ENCODE measurements at regions not wholly inside any gene's neighbourhood (a gene's known extent, or its start where the extent isn't known, plus 50 kb on each side); places are given as distances from the start of the nearest gene placed in this dataset.

DNA sequence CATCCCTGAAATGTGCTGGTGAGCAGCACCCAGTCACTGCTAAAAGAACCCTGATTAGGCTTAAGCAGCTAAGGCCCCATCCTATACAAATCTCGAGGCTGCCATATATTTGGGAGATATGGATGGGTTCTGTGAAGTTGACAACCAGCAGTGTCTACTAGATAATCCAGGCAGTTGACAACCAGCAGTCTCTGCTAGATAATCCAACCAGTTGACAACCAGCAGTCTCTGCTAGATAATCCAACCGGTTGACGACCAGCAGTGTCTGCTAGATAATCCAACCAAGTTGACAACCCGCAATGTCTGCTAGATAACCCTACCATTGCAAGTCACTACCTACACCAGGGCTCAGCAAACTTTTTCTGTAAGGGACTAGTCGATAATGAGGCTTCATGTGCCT, 58.3 kb upstream of the KDM7A start:
- H3K9ac ChIP-seq (ENCODE audit: low read length) = no peak overlapping the region
- BruUV-seq (replicated peaks) = no TSS peak
- no peaks in the 10 kb centered on the region for H3K27me3 ChIP-seq (ENCODE audit: low read length)
- no peaks in the 10 kb centered on the region for H3K9me3 ChIP-seq (ENCODE audit: low read length)
- H3K79me2 ChIP-seq (ENCODE audit: low read length) = no peaks in the 10 kb centered on the region
- no peak for DNase-seq
- ChIA-PET CTCF (no interaction called here), POLR2A (ENCODE audit: unreplicated experiment) (no interaction called here)
- H3K27ac ChIP-seq (ENCODE audit: low read length) = no peak overlapping the region
- no peaks in the 10 kb centered on the region for H3K36me3 ChIP-seq (ENCODE audit: low read depth, low read length)
- intact Hi-C loops (cut with micrococcal nuclease) = no loop called here
- no peak for ATAC-seq
- no peak overlapping the region for H3K4me2 ChIP-seq (ENCODE audit: low read length)
- TF ChIP-seq EZH2 (IDR thresholded peaks at IDR 0.05; ENCODE audit: low read length, unreplicated experiment) (no peak), EZH2phosphoT487 (IDR thresholded peaks at IDR 0.05; ENCODE audit: borderline replicate concordance, low read length) (no peak)
- TF ChIP-seq, protein P1, sequence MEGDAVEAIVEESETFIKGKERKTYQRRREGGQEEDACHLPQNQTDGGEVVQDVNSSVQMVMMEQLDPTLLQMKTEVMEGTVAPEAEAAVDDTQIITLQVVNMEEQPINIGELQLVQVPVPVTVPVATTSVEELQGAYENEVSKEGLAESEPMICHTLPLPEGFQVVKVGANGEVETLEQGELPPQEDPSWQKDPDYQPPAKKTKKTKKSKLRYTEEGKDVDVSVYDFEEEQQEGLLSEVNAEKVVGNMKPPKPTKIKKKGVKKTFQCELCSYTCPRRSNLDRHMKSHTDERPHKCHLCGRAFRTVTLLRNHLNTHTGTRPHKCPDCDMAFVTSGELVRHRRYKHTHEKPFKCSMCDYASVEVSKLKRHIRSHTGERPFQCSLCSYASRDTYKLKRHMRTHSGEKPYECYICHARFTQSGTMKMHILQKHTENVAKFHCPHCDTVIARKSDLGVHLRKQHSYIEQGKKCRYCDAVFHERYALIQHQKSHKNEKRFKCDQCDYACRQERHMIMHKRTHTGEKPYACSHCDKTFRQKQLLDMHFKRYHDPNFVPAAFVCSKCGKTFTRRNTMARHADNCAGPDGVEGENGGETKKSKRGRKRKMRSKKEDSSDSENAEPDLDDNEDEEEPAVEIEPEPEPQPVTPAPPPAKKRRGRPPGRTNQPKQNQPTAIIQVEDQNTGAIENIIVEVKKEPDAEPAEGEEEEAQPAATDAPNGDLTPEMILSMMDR (conservative IDR thresholded peaks at IDR 0.05; ENCODE audit: low read depth, low read length) = no peak
- no peaks in the 10 kb centered on the region for H3F3A ChIP-seq (ENCODE audit: low read length, unreplicated experiment)
- H3K9me2 ChIP-seq (replicated peaks; ENCODE audit: low read length) = no peaks in the 10 kb centered on the region
- H4K20me1 ChIP-seq (ENCODE audit: low read length) = no peaks in the 10 kb centered on the region
- no peak overlapping the region for H3K4me3 ChIP-seq (ENCODE audit: low read length)
- H3K4me1 ChIP-seq (ENCODE audit: insufficient read depth, low read length) = peaks cover 9% of the 10 kb centered on the region
- no peak overlapping the region for H2AFZ ChIP-seq (ENCODE audit: low read length)

DNA sequence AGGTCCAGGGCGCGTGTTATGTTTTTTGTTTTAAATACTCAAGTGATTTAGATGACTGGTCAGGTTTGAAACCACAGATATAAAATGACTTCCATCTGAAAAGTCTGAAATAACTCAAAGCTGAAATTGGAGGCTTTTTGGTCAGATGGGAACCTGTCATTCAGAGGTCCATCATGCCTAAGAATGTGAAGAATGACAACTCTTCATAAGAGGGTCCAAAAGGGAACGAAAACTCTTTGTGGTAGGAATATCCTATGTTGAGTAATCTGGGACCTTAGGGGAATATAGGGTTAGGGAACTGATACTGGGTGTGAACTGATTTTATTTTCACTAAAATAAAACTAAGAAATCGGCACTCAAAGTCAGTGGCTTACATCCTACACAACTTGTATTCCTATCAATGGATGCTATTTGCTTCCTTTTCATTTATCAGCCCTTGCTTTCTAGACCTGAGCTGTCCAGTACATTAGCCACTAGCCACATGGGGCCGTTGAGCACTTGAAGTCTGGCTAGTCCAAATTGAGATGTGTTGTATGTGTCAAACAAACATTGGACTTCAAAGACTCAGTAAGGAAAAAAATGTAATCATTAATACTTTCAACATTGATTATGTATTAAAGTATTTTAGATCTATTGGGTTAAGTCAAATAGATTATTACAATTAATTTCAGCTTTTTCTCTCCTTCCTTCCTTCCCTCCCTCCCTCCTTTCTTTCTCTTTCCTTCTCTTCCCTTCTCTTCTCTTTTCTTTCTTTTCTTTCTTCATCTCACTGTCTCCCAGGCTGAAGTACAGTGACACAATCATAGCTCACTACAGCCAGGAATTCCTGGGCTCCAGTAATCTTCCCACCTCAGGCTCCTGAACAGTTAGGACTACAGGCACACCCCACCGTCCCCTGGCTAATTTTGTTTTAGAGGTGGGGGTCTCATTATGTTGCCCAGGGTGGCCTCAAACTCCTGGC, 56.5 kb upstream of the KDM7A start:
- ChIA-PET CTCF (no interaction called here), POLR2A (ENCODE audit: unreplicated experiment) (no interaction called here)
- H3K9ac ChIP-seq (ENCODE audit: low read length) = no peak overlapping the region
- no peaks in the 10 kb centered on the region for H3K27me3 ChIP-seq (ENCODE audit: low read length)
- no peak overlapping the region for H3K4me3 ChIP-seq (ENCODE audit: low read length)
- BruUV-seq (replicated peaks) = no TSS peak
- DNase-seq (no peak), ATAC-seq (no peak)
- no peak overlapping the region for H2AFZ ChIP-seq (ENCODE audit: low read length)
- H3K4me2 ChIP-seq (ENCODE audit: low read length) = no peak overlapping the region
- H3K79me2 ChIP-seq (ENCODE audit: low read length) = no peaks in the 10 kb centered on the region
- no peaks in the 10 kb centered on the region for H3F3A ChIP-seq (ENCODE audit: low read length, unreplicated experiment)
- no peaks in the 10 kb centered on the region for H3K9me2 ChIP-seq (replicated peaks; ENCODE audit: low read length)
- no peaks in the 10 kb centered on the region for H4K20me1 ChIP-seq (ENCODE audit: low read length)
- intact Hi-C loops (cut with micrococcal nuclease) = loop anchor here (5.0 kb wide), 1 partner anchor 56 kb away; the partner anchor contains the start of gene KDM7A
- H3K9me3 ChIP-seq (ENCODE audit: low read length) = no peaks in the 10 kb centered on the region
- no peak overlapping the region for H3K27ac ChIP-seq (ENCODE audit: low read length)
- H3K36me3 ChIP-seq (ENCODE audit: low read depth, low read length) = no peaks in the 10 kb centered on the region
- peaks cover 9% of the 10 kb centered on the region for H3K4me1 ChIP-seq (ENCODE audit: insufficient read depth, low read length)
- TF ChIP-seq, protein P1 (conservative IDR thresholded peaks at IDR 0.05; ENCODE audit: low read depth, low read length) = no peak
- TF ChIP-seq EZH2 (IDR thresholded peaks at IDR 0.05; ENCODE audit: low read length, unreplicated experiment) (no peak), EZH2phosphoT487 (IDR thresholded peaks at IDR 0.05; ENCODE audit: borderline replicate concordance, low read length) (no peak)
